PC-9 (cell line): ENCODE measurements at regions not wholly inside any gene's neighbourhood (a gene's known extent, or its start where the extent isn't known, plus 50 kb on each side); places are given as distances from the start of the nearest gene placed in this dataset.

Experiments
- BruUV-seq: library from RNA; stranded (reverse); fragments of 400-500 nt; replicated peaks from 2 replicates; lab custom pipeline; 2021; lab: Mats Ljungman, UMichigan
- CTCF ChIA-PET: fragments of 300-600 bp; sonication (Branson Sonifier 250); formaldehyde crosslinking; loops from one replicate; lab custom pipeline; 2022; ENCODE audit warnings: antibody characterized with exemption; lab: Charles Lee
- POLR2A ChIA-PET: fragments of 300-600 bp; sonication (Branson Sonifier 250); formaldehyde crosslinking; loops from one replicate; lab custom pipeline; 2022; ENCODE audit warnings: antibody characterized with exemption; ENCODE audit not compliant: unreplicated experiment; lab: Charles Lee
- DNase-seq, 2 experiments: peaks; one replicate each; pipeline versions ENCODE4 v3.0.0 to v3.0.0-alpha.2; 2015 to 2022; ENCODE audit warnings: mixed read lengths in 1 of 2
- H2AFZ ChIP-seq: fragments of 200-600 bp; sonication (generic); 2 replicates; pipeline ENCODE4 v1.8.1; 2017; ENCODE audit warnings: antibody characterized with exemption
- H3F3A ChIP-seq: fragments of 200-600 bp; sonication (generic); 2 replicates; pipeline ENCODE4 v1.8.1; 2017; ENCODE audit warnings: antibody characterized with exemption, mild to moderate bottlenecking, low read depth; ENCODE audit not compliant: insufficient read depth
- H3K27ac ChIP-seq: fragments of 200-600 bp; sonication (generic); 2 replicates; pipeline ENCODE4 v1.6.1; 2016; ENCODE audit warnings: mixed run types
- H3K27me3 ChIP-seq: fragments of 200-600 bp; sonication (generic); 2 replicates; pipeline ENCODE4 v1.6.1; 2016; ENCODE audit warnings: low read depth, mixed run types; ENCODE audit not compliant: insufficient read depth
- H3K36me3 ChIP-seq: fragments of 200-600 bp; sonication (generic); 2 replicates; pipeline ENCODE4 v1.6.1; 2016; ENCODE audit warnings: low read depth, mixed run types
- H3K4me1 ChIP-seq: fragments of 200-600 bp; sonication (generic); replicated peaks from 2 replicates; pipeline ENCODE4 v1.6.1; 2016; ENCODE audit warnings: mixed run types; ENCODE audit not compliant: insufficient read depth
- H3K4me2 ChIP-seq: fragments of 200-600 bp; sonication (generic); 2 replicates; pipeline ENCODE4 v1.6.1; 2017; ENCODE audit warnings: mixed run types
- H3K4me3 ChIP-seq: fragments of 200-600 bp; sonication (generic); 2 replicates; pipeline ENCODE4 v1.6.1; 2016; ENCODE audit warnings: mixed run types
- H3K79me2 ChIP-seq: fragments of 200-600 bp; sonication (generic); 2 replicates; pipeline ENCODE4 v1.6.1; 2017; ENCODE audit warnings: low read depth, mixed run types
- H3K9me2 ChIP-seq: fragments of 200-600 bp; sonication (generic); 2 replicates; pipeline ENCODE4 v1.8.1; 2017; ENCODE audit warnings: mild to moderate bottlenecking; ENCODE audit not compliant: insufficient read depth
- H3K9me3 ChIP-seq: fragments of 200-600 bp; sonication (generic); 2 replicates; pipeline ENCODE4 v1.8.1; 2016; ENCODE audit warnings: low read depth; ENCODE audit not compliant: insufficient read depth
- H4K20me1 ChIP-seq: fragments of 200-600 bp; sonication (generic); 2 replicates; pipeline ENCODE4 v1.8.1; 2017; ENCODE audit not compliant: insufficient read depth
- CTCF ChIP-seq: fragments of 200-600 bp; sonication (generic); conservative IDR thresholded peaks from 2 replicates; pipeline ENCODE4 v1.6.1; 2017; ENCODE audit warnings: mixed run types, antibody characterized with exemption, mild to moderate bottlenecking, moderate library complexity
- EZH2 ChIP-seq: fragments of 200-600 bp; sonication (generic); IDR thresholded peaks from 2 replicates; pipeline ENCODE4 v1.8.0; 2017; ENCODE audit warnings: antibody characterized with exemption, low read depth
- intact Hi-C: fragments of 100-400 bp; cut with micrococcal nuclease; formaldehyde crosslinking; loops from one replicate; pipeline ENCODE4 v1.10.0; 2022; ENCODE audit not compliant: unreplicated experiment

GRCh38 chr13:26948353-26948752 is 187.8 kb upstream of the GPR12 start:
- intact Hi-C loops, result loop anchor here (5.0 kb wide), 1 partner anchor 334 kb away; no protein-coding TSS in a partner anchor
- Histone ChIP-seq H3K36me3 (no peaks in the 10 kb centered on the region), H4K20me1 (no peaks in the 10 kb centered on the region), H3K27me3 (peaks cover 1% of the 10 kb centered on the region; the same call in 1 of the 2 replicates), H3K27ac (no peak overlapping the region), H3K4me1 (0 out of 2 replicates have a peak, but pooled peaks cover 7% of the 10 kb centered on the region), H3K79me2 (no peaks in the 10 kb centered on the region), H3K9me2 (no peaks in the 10 kb centered on the region), H2AFZ (no peak overlapping the region), H3K4me3 (no peak overlapping the region), H3K4me2 (no peak overlapping the region), H3F3A (no peaks in the 10 kb centered on the region), H3K9me3 (no peaks in the 10 kb centered on the region)
- TF ChIP-seq CTCF (no peak), EZH2 (no peak)
- ChIA-PET CTCF (no interaction called here), POLR2A (no interaction called here)
- no TSS peak for BruUV-seq
- DNase-seq, result no peak

- Histone ChIP-seq H2AFZ (no peak overlapping the region), H3F3A (no peaks in the 10 kb centered on the region), H3K9me3 (no peaks in the 10 kb centered on the region), H3K79me2 (no peaks in the 10 kb centered on the region), H3K36me3 (no peaks in the 10 kb centered on the region), H3K4me2 (no peak overlapping the region), H3K4me1 (0 out of 2 replicates have a peak, but pooled peaks cover 6% of the 10 kb centered on the region), H3K4me3 (no peak overlapping the region), H3K9me2 (no peaks in the 10 kb centered on the region), H4K20me1 (no peaks in the 10 kb centered on the region), H3K27ac (no peak overlapping the region), H3K27me3 (0 out of 2 replicates have a peak, but pooled peaks cover under 1% of the 10 kb centered on the region)
- intact Hi-C loops, result loop anchor here (1.0 to 5.0 kb wide), 3 partner anchors 38 to 412 kb away; no protein-coding TSS in a partner anchor
- no peak for TF ChIP-seq EZH2
- TF ChIP-seq CTCF, result peak; percentile 86
- BruUV-seq, result no TSS peak
- POLR2A ChIA-PET, result interaction anchor here (0.6 kb wide), 1 partner anchor 10 kb away, joined by 3 read pairs; no protein-coding TSS in a partner anchor
- CTCF ChIA-PET, result interaction anchor here (0.6 to 1.4 kb wide), 16 partner anchors 16 to 1717 kb away, joined by 3 to 19 read pairs (median 5); no protein-coding TSS in a partner anchor
- peak in 1 of 2 experiments; percentile 57 for DNase-seq
Measured at GRCh38 chr13:26946684-26947343, 186.2 kb upstream of the GPR12 start.

- BruUV-seq, result no TSS peak
- POLR2A ChIA-PET, result no interaction called here
- intact Hi-C loops, result loop anchor here (2.0 kb wide), 1 partner anchor 1041 kb away; no protein-coding TSS in a partner anchor
- Histone ChIP-seq H3K9me2 (no peaks in the 10 kb centered on the region), H3F3A (no peaks in the 10 kb centered on the region), H3K27me3 (peaks cover 7% of the 10 kb centered on the region; the same call in 1 of the 2 replicates), H3K79me2 (no peaks in the 10 kb centered on the region), H3K4me1 (no peaks in the 10 kb centered on the region), H3K36me3 (no peaks in the 10 kb centered on the region), H3K4me3 (no peak overlapping the region), H3K27ac (no peak overlapping the region), H3K9me3 (no peaks in the 10 kb centered on the region), H4K20me1 (no peaks in the 10 kb centered on the region), H2AFZ (no peak overlapping the region), H3K4me2 (no peak overlapping the region)
- CTCF ChIA-PET, result no interaction called here
- TF ChIP-seq CTCF (no peak), EZH2 (no peak)
- DNase-seq, result no peak
Measured at GRCh38 chr13:26943748-26944147, 183.2 kb upstream of the GPR12 start.
